ENCODE measurements at regions not wholly inside any gene's neighbourhood (a gene's known extent, or its start where the extent isn't known, plus 50 kb on each side); places are given as distances from the start of the nearest gene placed in this dataset.

DNA sequence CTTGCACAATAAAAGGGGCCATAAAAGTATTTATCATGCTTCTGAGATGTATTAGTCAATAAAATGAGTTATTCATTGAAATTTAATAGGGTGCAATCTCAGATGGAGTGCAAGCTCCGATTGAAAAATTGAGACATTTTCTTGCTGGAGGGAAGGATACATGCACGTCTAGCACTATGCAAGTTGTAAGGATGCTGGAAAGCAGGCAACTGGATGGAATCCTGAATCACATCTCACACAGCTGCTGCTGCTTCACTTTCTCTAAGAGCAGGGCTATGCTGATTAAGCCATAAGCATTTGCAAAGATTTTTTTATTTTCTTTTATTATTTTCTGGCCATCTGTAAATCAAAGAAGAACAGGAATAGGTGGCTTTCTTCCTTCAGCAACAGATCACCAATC lies 308.8 kb upstream of the EPHA7 start:
- DNase-seq (no peak), ATAC-seq (no peak)
- Mint-ChIP-seq H3K4me3 (no peak overlapping the region), H3K27ac (no peak overlapping the region), H3K27me3 (no peaks in the 10 kb centered on the region), H3K9me3 (peaks cover 0 to 17% of the 10 kb centered on the region in 2 donors), H3K4me1 (no peaks in the 10 kb centered on the region)

DNA sequence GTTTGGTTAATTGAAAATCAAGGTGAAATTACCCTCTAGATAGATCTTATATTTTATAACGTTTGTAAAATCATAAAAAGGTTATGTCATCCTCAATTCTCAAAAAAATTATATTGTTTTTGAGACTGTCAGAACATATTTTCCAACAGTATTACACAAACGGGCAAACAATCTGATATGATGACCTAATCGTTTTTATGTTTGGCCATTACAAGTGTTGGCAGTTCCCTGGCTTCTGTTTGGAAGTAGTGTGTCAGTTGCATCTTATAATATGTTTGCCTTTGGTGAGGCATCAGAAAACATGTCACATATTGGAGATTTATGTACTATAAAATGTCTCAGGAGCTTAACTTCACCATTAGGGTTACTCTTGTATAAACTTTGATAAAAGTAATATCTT lies 308.1 kb upstream of the EPHA7 start:
- H3K9me3 Mint-ChIP-seq: peaks cover 0 to 17% of the 10 kb centered on the region in 2 donors
- no peaks in the 10 kb centered on the region for H3K4me1 Mint-ChIP-seq
- ATAC-seq: no peak
- no peaks in the 10 kb centered on the region for H3K27me3 Mint-ChIP-seq
- H3K27ac Mint-ChIP-seq: no peak overlapping the region
- no peak for DNase-seq
- H3K4me3 Mint-ChIP-seq: no peak overlapping the region

DNA sequence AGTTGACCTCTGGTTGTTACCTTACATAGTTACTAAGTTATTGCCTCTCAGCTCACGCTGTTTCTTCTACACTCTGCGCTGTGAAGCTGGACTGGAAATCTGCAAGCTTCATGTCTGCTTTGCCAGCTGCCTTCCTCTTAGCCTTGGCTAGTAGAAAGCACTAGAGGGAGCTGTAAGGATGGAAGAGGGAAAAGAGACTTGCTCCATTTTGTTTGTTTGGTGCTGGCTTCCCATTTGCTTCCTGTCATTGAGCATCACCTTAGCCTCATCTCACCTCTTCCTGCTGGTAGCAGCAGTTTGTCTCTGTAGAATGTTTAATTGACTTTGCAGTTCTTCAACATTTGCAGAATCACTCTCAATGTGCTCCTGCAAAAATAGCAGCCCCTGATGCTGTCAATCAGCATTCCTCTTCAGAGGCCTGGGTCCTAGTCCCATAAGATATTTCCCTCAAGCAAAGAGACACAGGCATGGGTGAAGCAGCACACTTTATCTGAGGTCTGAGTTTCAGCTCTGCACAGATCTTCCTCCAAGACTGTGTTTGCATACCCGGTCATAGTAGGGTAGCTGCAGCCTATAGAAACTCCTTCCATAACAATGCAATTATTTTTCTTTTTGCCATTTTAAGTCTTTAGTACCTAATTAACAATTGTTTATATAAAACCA lies 302.2 kb upstream of the EPHA7 start:
- peaks cover 6 to 8% of the 10 kb centered on the region in 2 donors for H3K9me3 Mint-ChIP-seq
- H3K27ac Mint-ChIP-seq: no peak overlapping the region
- no peak overlapping the region for H3K4me3 Mint-ChIP-seq
- ATAC-seq (no peak), DNase-seq (no peak)
- H3K4me1 Mint-ChIP-seq: no peaks in the 10 kb centered on the region
- H3K27me3 Mint-ChIP-seq: no peaks in the 10 kb centered on the region

DNA sequence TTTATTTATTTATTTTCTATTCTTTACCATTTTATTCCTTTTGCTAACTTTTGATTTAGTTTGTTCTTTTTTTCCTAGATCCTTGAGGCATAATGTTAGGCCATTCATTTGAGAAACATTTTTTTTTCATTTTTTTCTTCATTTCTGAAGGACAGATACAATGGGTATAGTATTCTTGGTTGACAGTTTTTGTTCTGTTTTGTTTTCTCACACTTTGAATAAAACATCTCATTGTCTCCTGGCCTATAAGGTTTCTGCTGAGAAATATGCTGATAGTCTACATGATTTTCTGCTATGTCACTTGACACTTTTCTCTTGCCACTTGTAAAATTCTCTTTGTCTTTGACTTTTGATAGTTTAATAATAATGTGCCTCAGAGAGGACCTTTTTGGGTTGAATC lies 294.6 kb upstream of the EPHA7 start:
- H3K4me3 Mint-ChIP-seq: no peak overlapping the region
- H3K9me3 Mint-ChIP-seq: peaks cover 15 to 22% of the 10 kb centered on the region in 2 donors
- ATAC-seq: no peak
- DNase-seq: no peak
- H3K27ac Mint-ChIP-seq: no peak overlapping the region
- H3K4me1 Mint-ChIP-seq: no peaks in the 10 kb centered on the region
- H3K27me3 Mint-ChIP-seq: no peaks in the 10 kb centered on the region

DNA sequence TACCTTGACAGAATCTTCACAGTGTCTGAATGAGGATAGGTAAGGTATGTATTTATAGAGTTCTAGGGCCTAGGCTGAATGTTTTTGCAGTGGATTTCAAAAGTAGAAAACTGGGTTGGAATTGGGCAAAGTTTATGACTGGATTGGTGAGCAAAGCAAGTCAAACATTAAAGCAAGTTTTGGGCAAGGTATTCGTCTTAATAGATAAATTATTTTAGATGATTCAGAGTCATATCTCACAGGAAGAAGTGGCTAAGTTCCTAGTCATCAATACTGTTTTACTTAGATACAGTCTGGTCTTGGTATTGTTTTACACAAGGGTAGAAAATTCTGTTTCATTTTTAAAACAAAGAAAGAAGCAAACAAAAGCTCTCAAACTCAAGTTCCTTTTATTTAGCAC lies 284.1 kb upstream of the EPHA7 start:
- Mint-ChIP-seq H3K27me3 (no peaks in the 10 kb centered on the region), H3K27ac (no peak overlapping the region), H3K4me1 (no peaks in the 10 kb centered on the region), H3K9me3 (peaks cover 13 to 30% of the 10 kb centered on the region in 2 donors), H3K4me3 (no peak overlapping the region)
- DNase-seq: no peak
- ATAC-seq: no peak

DNA sequence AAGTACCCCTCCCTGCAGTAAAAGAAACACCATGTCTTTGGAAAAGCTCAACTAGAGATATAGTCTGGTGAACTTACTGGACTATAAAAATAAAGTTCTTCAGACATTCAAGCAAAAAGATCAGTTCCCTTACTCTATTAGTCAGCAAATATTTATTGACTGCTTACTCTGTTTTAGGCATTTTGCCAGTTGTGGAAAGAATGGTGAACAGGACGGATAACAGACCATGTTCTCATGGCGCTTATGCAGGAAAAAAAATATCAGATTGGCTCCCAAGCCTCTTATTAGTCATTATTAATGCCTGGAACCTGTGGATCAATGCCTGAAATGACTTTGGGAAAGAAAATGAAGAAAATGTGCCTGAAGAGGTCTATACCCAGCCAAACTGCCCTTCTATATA lies 282.2 kb upstream of the EPHA7 start:
- no peaks in the 10 kb centered on the region for H3K4me1 Mint-ChIP-seq
- no peak overlapping the region for H3K4me3 Mint-ChIP-seq
- H3K27me3 Mint-ChIP-seq: no peaks in the 10 kb centered on the region
- peaks cover 13 to 16% of the 10 kb centered on the region in 2 donors for H3K9me3 Mint-ChIP-seq
- H3K27ac Mint-ChIP-seq: no peak overlapping the region
- ATAC-seq (no peak), DNase-seq (no peak)

DNA sequence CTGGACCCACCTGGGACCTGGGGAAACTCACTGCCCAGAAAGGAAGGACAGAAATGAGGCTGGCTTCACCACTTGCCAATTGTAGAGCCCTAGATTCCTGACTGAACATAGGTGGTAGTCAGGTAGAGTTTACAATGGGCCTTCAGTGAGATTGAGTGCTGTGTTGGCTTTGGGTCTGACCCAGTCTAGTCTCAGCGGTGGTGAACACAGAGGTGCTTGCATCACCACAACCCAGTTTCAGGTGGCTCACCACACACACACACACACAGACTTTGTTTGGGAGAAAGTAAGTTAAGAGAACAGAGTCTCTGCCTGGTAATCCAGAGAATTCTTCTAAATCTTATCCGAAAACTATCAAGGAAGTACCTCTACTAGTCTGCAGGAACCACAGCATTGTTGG lies 266.1 kb upstream of the EPHA7 start:
- Mint-ChIP-seq H3K9me3 (peaks cover 10 to 26% of the 10 kb centered on the region in 2 donors), H3K4me1 (no peaks in the 10 kb centered on the region), H3K4me3 (no peak overlapping the region), H3K27ac (no peak overlapping the region), H3K27me3 (no peaks in the 10 kb centered on the region)
- no peak for ATAC-seq
- no peak for DNase-seq

DNA sequence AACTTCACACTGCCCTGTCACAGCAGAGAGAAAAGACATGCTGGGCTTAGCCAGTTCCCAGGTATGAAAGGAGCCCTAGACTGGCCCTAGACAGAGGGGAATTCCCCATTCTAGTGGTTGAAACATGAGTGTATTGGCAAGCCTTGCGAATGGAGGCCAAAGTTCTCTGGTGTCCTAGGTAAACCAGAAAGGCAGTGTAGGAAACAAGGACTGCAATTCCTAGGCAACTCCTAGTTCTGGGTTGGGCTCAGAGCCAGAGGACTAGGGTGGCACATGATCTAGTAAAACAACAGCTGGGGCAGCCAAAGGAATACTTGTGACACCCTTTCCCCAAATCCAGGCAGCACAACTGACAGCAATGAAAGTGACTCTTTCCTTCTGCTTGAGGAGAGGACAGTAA lies 265.0 kb upstream of the EPHA7 start:
- no peak overlapping the region for H3K27ac Mint-ChIP-seq
- DNase-seq: no peak
- no peak overlapping the region for H3K4me3 Mint-ChIP-seq
- H3K9me3 Mint-ChIP-seq: peaks cover 10 to 22% of the 10 kb centered on the region in 2 donors
- no peaks in the 10 kb centered on the region for H3K27me3 Mint-ChIP-seq
- ATAC-seq: no peak
- no peaks in the 10 kb centered on the region for H3K4me1 Mint-ChIP-seq

DNA sequence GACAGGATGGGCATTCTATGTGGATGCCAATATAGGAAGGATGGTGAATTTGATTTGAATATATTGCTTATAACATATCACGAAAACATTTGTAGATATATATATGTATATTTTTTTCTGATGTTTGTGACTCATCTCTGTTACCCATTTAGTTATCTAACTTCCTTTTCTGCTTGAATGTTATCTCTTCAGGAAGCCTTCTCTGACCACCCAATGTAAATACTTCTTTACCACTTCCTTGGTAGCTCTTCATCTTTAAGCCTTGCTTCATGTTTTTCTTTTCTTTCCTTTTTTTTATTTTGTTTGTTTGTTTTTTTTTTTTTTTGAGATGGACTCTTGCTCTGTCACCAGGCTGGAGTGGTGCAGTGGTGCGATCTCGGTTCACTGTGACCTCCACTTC lies 260.5 kb upstream of the EPHA7 start:
- H3K4me3 Mint-ChIP-seq: no peak overlapping the region
- no peaks in the 10 kb centered on the region for H3K4me1 Mint-ChIP-seq
- no peak overlapping the region for H3K27ac Mint-ChIP-seq
- ATAC-seq: no peak
- peaks cover 5 to 14% of the 10 kb centered on the region in 2 donors for H3K9me3 Mint-ChIP-seq
- H3K27me3 Mint-ChIP-seq: no peaks in the 10 kb centered on the region
- DNase-seq: no peak

DNA sequence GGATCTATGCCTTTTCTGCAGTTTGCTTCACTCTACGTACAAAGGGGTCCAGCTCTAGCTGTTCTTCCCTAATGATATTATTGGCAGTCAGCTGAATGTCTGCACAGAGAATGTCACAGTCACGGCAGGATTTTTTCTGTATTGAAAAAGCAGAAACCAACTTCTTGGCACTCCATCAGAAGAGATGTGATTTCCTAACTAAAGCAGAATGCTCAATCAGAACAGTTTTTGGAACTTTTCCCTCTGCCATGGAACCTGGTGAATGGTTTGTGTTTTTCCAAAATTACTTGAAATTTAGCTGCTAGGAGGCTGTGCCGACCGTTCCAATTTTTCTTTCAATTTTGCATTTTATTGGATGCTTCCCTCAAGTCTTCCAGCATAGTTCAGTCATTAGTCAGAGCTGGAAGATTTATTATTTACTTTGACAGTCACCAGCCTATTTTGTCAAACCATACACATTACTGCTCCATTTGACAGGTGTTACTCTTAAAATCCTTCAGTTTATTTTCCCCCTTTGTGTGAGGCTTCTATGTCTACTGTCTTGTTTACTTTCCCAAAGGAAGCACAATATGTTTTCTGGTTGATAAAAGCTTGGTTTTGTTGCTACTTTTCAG lies 259.6 kb upstream of the EPHA7 start:
- DNase-seq: no peak
- no peak overlapping the region for H3K4me3 Mint-ChIP-seq
- no peaks in the 10 kb centered on the region for H3K4me1 Mint-ChIP-seq

DNA sequence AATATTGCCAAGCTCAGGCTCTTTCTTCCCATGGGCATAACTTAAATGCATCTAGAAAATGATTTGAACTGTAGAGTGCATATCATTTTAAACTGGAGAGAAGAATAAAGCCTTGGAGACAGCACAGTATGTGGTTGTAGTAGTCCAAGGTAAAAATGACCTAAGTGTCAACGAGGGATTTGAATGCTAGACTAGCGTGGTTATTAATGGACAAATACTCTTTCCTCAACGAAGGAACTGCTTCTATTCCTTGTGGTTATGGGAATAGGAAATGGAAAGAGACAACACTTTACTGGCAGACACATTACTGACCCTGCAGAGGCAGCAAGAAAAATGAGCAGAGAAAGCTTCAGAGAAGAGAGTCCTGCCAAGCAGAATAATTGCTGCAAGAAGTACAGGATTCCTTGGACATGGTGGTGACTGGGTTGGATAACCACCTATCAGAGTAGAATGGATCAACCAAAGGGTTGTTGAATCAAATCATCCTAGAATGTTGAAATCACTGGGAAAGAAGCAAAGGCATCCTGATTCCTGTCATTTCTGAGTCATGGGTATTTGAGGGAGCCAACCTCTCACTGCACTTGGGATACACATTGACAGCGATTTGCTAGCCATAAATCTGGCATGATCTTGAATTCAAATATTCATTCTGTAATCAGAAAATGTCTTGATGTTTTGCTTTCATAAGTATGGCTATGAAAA lies 258.1 kb upstream of the EPHA7 start:
- no peak overlapping the region for H3K27ac Mint-ChIP-seq
- no peaks in the 10 kb centered on the region for H3K4me1 Mint-ChIP-seq
- H3K27me3 Mint-ChIP-seq: no peaks in the 10 kb centered on the region
- DNase-seq: no peak
- H3K9me3 Mint-ChIP-seq: no peaks in the 10 kb centered on the region
- ATAC-seq: no peak
- no peak overlapping the region for H3K4me3 Mint-ChIP-seq

More for the DNA sequence above, 259.6 kb upstream of the EPHA7 start:
- no peaks in the 10 kb centered on the region for H3K27me3 Mint-ChIP-seq
- no peak for ATAC-seq
- no peak overlapping the region for H3K27ac Mint-ChIP-seq
- peaks cover 3 to 9% of the 10 kb centered on the region in 2 donors for H3K9me3 Mint-ChIP-seq

DNA sequence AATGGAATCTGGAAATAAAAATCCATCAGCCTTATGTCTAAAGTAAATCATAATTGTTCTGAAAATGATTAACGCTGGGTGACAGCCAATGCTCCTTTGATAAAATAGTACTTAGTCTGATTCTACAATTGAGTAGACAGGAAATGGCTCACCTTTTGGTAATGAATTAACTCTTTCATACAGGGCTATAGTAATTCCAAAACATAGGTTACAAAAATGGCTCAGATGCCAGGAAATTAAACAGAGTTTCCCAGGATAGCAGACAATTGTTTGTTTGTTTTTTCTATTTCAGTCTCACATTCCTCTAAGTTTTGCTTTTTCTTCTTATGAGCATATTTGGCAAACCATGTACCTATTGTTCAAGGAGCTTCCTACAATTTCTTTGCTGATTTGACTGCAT lies 257.2 kb upstream of the EPHA7 start:
- Mint-ChIP-seq H3K4me1 (no peaks in the 10 kb centered on the region), H3K27me3 (no peaks in the 10 kb centered on the region), H3K4me3 (no peak overlapping the region), H3K9me3 (no peaks in the 10 kb centered on the region), H3K27ac (no peak overlapping the region)
- DNase-seq (no peak), ATAC-seq (no peak)

DNA sequence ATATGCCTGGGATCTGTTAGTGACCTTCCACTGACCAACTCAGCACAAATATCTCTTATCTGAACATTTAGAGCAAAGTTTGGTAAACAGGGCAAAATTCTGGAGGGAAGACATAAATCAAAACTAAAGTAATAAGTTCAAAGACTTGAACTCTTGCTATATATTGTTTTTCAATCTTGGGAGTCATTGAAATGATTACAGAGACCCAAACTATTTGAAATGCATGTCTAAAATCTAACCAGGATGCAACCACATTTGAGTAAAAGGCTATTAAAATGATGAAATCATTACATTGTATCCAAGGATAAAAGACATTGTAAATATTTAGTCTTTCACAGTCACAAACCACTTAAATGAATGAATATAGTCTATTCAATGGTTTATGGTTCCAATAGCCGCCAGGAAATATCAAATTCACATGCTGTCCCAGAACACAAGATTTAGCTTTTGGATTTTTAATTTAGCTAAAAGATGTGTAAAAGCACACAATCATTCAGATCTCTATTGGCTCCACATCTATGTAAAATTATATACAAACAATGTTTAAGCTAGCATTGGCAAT lies 256.6 kb upstream of the EPHA7 start:
- no peaks in the 10 kb centered on the region for H3K4me1 Mint-ChIP-seq
- no peak overlapping the region for H3K27ac Mint-ChIP-seq
- DNase-seq (no peak), ATAC-seq (no peak)
- no peaks in the 10 kb centered on the region for H3K27me3 Mint-ChIP-seq
- no peaks in the 10 kb centered on the region for H3K9me3 Mint-ChIP-seq
- H3K4me3 Mint-ChIP-seq: no peak overlapping the region

DNA sequence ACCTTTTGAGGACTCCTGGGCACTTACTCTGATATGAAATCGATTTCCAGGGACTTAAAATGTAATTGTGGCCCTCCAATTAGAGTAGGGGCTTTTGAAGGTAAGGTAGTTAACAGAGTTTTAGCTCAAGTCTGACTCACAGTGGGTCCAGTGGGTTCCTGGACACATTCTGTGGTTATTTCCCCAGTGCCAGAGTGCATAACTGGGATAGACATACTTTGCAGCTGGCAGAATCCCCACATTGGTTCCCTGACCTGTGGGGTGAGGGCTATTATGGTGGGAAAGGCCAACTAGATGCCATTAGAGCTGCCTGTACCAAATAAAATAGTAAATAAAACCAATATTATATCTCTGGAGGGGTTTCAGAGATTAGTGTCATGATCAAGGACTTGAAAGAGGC lies 243.8 kb upstream of the EPHA7 start:
- ATAC-seq (no peak), DNase-seq (no peak)
- Mint-ChIP-seq H3K9me3 (peaks cover 0 to 7% of the 10 kb centered on the region in 2 donors), H3K4me1 (no peaks in the 10 kb centered on the region), H3K4me3 (no peak overlapping the region), H3K27ac (no peak overlapping the region), H3K27me3 (no peaks in the 10 kb centered on the region)

DNA sequence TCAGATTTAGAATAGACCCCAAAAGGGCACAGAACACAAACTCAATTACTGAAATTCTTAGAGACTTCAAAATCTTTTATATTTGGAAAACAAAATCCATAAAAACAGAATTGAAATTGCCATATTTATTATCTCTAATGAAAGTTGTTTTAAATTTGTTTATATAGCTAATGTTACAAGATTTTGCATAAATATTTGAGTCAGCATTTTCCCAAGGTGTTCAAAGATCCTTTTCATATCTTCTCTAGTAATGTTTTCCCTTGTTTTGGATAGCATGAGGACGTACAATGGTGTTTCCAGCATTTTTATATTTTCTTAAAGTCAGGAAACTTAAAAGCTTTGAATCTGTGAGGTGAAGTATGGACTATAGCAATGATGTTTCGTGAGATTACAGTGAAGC lies 235.2 kb upstream of the EPHA7 start:
- ATAC-seq: no peak
- Mint-ChIP-seq H3K4me3 (no peak overlapping the region), H3K4me1 (no peaks in the 10 kb centered on the region), H3K27me3 (no peaks in the 10 kb centered on the region), H3K9me3 (peaks cover 0 to 5% of the 10 kb centered on the region in 2 donors), H3K27ac (no peak overlapping the region)
- no peak for DNase-seq

DNA sequence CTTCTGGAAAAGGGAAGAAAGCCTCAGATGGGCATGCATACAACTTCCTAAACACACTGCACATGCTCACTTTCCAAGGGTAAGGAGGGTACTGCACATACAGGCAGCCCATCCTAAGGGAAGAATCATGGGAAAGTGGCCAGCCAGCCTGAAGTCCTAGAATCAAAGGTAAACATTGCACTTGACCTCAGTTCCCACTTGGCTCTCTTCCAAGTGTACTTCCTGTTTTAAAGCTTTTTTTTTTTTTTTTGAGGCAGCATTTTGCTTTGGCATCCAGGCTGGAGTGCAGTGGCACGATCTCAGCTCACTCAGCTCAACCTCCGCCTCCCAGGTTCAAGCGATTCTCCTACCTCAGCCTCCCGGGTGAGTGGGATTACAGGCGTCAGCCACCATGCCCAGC lies 225.3 kb upstream of the EPHA7 start:
- Mint-ChIP-seq H3K4me3 (no peak overlapping the region), H3K4me1 (no peaks in the 10 kb centered on the region), H3K9me3 (peaks cover 5 to 6% of the 10 kb centered on the region in 2 donors), H3K27me3 (no peaks in the 10 kb centered on the region), H3K27ac (no peak overlapping the region)
- ATAC-seq (no peak), DNase-seq (no peak)
